ENCODE measurements at regions not wholly inside any gene's neighbourhood (a gene's known extent, or its start where the extent isn't known, plus 50 kb on each side); places are given as distances from the start of the nearest gene placed in this dataset.
A peak's percentile ranks its signal among the peaks of the same experiment; 100 is the strongest.
"Not testable (repeated sequence)": the region's sequence is repeated elsewhere in the genome, so short reads cannot be mapped to it uniquely, and the experiment has no call there.

DNA sequence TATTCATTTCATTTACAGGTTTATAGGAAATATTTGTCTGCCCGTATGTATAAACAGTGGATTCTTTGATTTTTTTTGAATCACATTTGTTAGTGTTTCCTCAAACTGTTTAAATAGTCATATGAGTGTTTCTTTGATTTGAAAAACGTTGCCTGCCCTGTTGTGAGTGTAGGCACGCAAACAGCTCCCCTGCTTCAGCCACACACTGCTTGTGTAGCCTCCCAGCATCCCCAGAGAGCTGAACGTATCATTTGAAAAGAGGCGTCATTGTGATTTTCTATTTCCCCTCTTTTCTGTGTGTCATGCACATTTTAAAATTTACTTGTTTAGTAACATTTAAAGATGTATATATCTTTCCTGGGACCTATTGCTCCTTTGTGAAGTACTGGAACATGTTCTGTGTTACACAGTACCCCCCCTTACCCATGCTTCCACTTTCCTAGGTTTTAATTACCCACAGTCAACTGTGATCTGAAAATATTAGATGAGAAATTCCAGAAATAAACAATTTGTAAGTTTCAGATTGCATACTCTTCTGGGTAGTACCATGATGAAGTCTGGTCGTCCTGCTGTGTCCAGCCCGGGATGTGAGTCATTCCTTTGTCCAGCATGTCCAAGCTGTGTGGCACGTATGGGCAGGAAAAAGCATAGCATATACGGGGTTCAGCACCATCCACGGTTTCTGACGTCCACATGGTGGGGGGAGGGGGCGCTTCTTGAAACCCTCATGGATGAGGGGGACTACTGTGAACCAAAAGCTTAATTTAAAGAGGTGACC is 78.7 kb downstream of the NPIPB11 start:
- H3K27me3 ChIP-seq (ENCODE audit: control insufficient read depth in 2 of 2, insufficient read depth in 2 of 2, low read length in 2 of 2); H3K27me3 Mint-ChIP-seq (ENCODE audit: low read depth in 3 of 3); H3K27ac Mint-ChIP-seq; DNase-seq; H3K9me3 ChIP-seq (replicated peaks in 1 of 2; ENCODE audit: control insufficient read depth in 1 of 2, insufficient read depth in 1 of 2, low read length in 2 of 2); H3K4me3 ChIP-seq (replicated peaks in 1 of 3; ENCODE audit: low read depth in 2 of 3, low read length in 3 of 3); H3K4me3 Mint-ChIP-seq; H3K4me1 ChIP-seq (ENCODE audit: control insufficient read depth in 1 of 2, insufficient read depth in 2 of 2, low read length in 2 of 2); intact Hi-C loops (cut with micrococcal nuclease); H4K20me1 ChIP-seq (ENCODE audit: insufficient read depth, low read length); H3K9me3 Mint-ChIP-seq; H3K79me2 ChIP-seq (ENCODE audit: insufficient read depth, low read length); H3K36me3 ChIP-seq (replicated peaks in 1 of 2; ENCODE audit: control insufficient read depth in 1 of 2, insufficient read depth in 2 of 2, low read length in 2 of 2); H2AFZ ChIP-seq (ENCODE audit: insufficient read depth, low read depth, low read length, poor library complexity, severe bottlenecking); H3K27ac ChIP-seq (ENCODE audit: low read depth in 1 of 2, low read length in 2 of 2); H3K4me1 Mint-ChIP-seq; H3K9ac ChIP-seq (ENCODE audit: insufficient read depth, low read length, poor library complexity, severe bottlenecking); H3K4me2 ChIP-seq (replicated peaks; ENCODE audit: extremely low read depth, low read length, poor library complexity, severe bottlenecking): not testable (repeated sequence)
- WGBS (ENCODE audit: insufficient coverage), result 94% methylated on average over 2 of the region's 12 CpGs
- peaks cover 22 to 30% of the 10 kb centered on the region in 2 donors for H3K36me3 Mint-ChIP-seq

DNA sequence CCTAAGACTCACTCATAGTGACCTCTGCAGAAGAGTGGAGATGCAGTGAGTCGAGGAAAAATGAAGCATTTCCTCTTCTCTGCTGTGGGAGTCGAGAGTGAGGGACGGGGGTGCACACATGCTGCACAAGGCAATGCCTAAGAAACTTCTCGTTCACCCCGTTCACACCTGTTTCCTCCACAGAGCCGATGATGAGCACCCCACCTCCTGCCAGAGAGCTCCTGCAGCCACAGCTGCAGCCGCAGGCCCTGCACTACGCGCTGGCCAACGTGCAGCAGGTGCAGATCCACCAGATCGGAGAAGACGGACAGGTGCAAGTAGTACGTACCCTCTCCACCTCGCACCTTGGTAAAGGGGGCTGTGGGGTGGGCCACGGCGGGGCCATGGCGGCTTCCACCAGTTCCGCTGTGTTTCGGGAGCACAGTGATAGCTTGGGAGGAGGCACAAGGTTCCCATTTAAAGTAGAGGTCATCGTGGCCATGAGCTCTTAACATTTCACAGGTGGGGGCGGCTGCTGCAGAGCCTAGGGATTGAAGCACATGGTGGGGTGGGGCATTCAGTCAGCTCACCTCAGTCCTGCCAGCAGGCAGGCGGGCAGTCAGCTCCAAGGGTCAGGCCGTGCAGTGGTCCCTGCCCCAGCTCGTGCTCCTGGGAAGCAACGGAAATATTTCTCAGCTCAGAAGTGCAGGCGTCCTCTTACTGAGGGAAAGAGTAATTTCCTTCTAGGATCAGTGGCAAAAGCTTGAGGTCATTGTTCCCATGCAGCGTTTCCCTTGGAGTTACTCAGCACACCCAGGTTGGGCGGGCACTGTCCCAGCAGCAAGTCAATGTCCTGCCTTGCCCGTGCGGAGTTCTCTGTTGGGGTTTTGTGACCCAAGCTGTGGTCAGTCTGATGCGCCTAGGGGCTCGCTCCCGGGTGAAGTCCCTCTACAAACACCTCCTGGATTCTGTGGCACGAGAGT is 80.1 kb downstream of the NPIPB11 start:
- H3K36me3 Mint-ChIP-seq, result peaks cover 27 to 30% of the 10 kb centered on the region in 2 donors
- H3K27me3 ChIP-seq (ENCODE audit: control insufficient read depth in 2 of 2, insufficient read depth in 2 of 2, low read length in 2 of 2); H3K36me3 ChIP-seq (replicated peaks in 1 of 2; ENCODE audit: control insufficient read depth in 1 of 2, insufficient read depth in 2 of 2, low read length in 2 of 2); H2AFZ ChIP-seq (ENCODE audit: insufficient read depth, low read depth, low read length, poor library complexity, severe bottlenecking); H3K4me3 ChIP-seq (replicated peaks in 1 of 3; ENCODE audit: low read depth in 2 of 3, low read length in 3 of 3); H3K9me3 Mint-ChIP-seq; H3K4me1 ChIP-seq (ENCODE audit: control insufficient read depth in 1 of 2, insufficient read depth in 2 of 2, low read length in 2 of 2); H3K9me3 ChIP-seq (replicated peaks in 1 of 2; ENCODE audit: control insufficient read depth in 1 of 2, insufficient read depth in 1 of 2, low read length in 2 of 2); H4K20me1 ChIP-seq (ENCODE audit: insufficient read depth, low read length); H3K4me3 Mint-ChIP-seq; H3K27ac ChIP-seq (ENCODE audit: low read depth in 1 of 2, low read length in 2 of 2); H3K27me3 Mint-ChIP-seq (ENCODE audit: low read depth in 3 of 3); intact Hi-C loops (cut with micrococcal nuclease); H3K4me2 ChIP-seq (replicated peaks; ENCODE audit: extremely low read depth, low read length, poor library complexity, severe bottlenecking); DNase-seq; H3K79me2 ChIP-seq (ENCODE audit: insufficient read depth, low read length); H3K27ac Mint-ChIP-seq; H3K9ac ChIP-seq (ENCODE audit: insufficient read depth, low read length, poor library complexity, severe bottlenecking); H3K4me1 Mint-ChIP-seq: not testable (repeated sequence)
- WGBS (ENCODE audit: insufficient coverage), result 79% methylated on average over 5 of the region's 34 CpGs

DNA sequence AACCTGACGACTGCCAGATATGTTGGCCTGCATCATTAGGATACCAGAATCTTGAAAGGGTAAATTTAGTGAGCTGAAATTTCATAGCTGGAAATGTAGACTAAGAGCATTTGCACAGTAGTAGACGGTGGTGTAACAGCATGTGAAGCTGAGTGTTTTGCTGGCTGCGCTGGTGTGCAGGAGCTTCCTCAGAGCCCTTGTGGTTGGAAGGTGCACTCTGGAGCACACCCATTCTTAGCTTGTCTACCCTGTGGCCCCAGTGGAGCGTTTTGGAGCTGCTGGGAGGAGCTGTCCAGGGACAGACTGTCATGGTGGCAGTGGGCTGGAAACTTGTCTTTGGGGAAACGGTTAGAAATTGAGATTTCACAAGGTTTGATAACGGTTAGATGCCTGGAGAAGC is 82.8 kb downstream of the NPIPB11 start:
- Mint-ChIP-seq H3K27ac (peak overlapping the region in 2 of 7 donors; percentile 36 to 44), H3K36me3 (peaks cover 19 to 29% of the 10 kb centered on the region in 2 donors), H3K4me1 (peaks cover 21% of the 10 kb centered on the region)
- H3K36me3 ChIP-seq (replicated peaks in 1 of 2; ENCODE audit: control insufficient read depth in 1 of 2, insufficient read depth in 2 of 2, low read length in 2 of 2); H3K27me3 Mint-ChIP-seq (ENCODE audit: low read depth in 3 of 3); intact Hi-C loops (cut with micrococcal nuclease); H3K9me3 Mint-ChIP-seq; H2AFZ ChIP-seq (ENCODE audit: insufficient read depth, low read depth, low read length, poor library complexity, severe bottlenecking); H3K79me2 ChIP-seq (ENCODE audit: insufficient read depth, low read length); H3K9me3 ChIP-seq (replicated peaks in 1 of 2; ENCODE audit: control insufficient read depth in 1 of 2, insufficient read depth in 1 of 2, low read length in 2 of 2); H3K4me2 ChIP-seq (replicated peaks; ENCODE audit: extremely low read depth, low read length, poor library complexity, severe bottlenecking); H3K27me3 ChIP-seq (ENCODE audit: control insufficient read depth in 2 of 2, insufficient read depth in 2 of 2, low read length in 2 of 2); H3K4me3 ChIP-seq (replicated peaks in 1 of 3; ENCODE audit: low read depth in 2 of 3, low read length in 3 of 3); H4K20me1 ChIP-seq (ENCODE audit: insufficient read depth, low read length); H3K27ac ChIP-seq (ENCODE audit: low read depth in 1 of 2, low read length in 2 of 2); H3K9ac ChIP-seq (ENCODE audit: insufficient read depth, low read length, poor library complexity, severe bottlenecking); H3K4me3 Mint-ChIP-seq: not testable (repeated sequence)
- peak in 1 of 3 donors; percentile 18 for DNase-seq
- WGBS (ENCODE audit: insufficient coverage), result 51% methylated on average over 5 of the region's 6 CpGs
- peaks cover 9 to 11% of the 10 kb centered on the region in 2 donors for H3K4me1 ChIP-seq (ENCODE audit: control insufficient read depth in 1 of 2, insufficient read depth in 2 of 2, low read length in 2 of 2)
